CD4-positive, alpha-beta T cell (primary cell): ENCODE measurements at regions not wholly inside any gene's neighbourhood (a gene's known extent, or its start where the extent isn't known, plus 50 kb on each side); places are given as distances from the start of the nearest gene placed in this dataset.

Experiments used
- ATAC-seq: fragments of 200-7000 bp; cut with Tn5 transposase; one replicate; pipeline ENCODE4 v1.10.0; 2022; ENCODE audit warnings: mild to moderate bottlenecking; ENCODE audit not compliant: poor library complexity
- CTCF ChIA-PET: fragments of 350-600 bp; sonication (Branson Sonifier 250); formaldehyde crosslinking; loops from one replicate; lab custom pipeline; 2021; ENCODE audit warnings: antibody characterized with exemption, inconsistent platforms; lab: Charles Lee
- POLR2A ChIA-PET: fragments of 350-600 bp; sonication (Branson Sonifier 250); formaldehyde crosslinking; loops from one replicate; lab custom pipeline; 2021; ENCODE audit warnings: antibody characterized with exemption, inconsistent platforms; lab: Charles Lee
- DNase-seq, 14 experiments: peaks; one replicate each; pipeline ENCODE4 v3.0.0-alpha.2; 2013 to 2020; ENCODE audit warnings: mixed read lengths in 2 of 14
- H3K27ac ChIP-seq, 2 donors: one replicate each; pipeline versions ENCODE4 v1.5.1 to v1.7.0; 2013; ENCODE audit warnings: low read length in 2 of 2, low read depth in 1 of 2, mild to moderate bottlenecking in 1 of 2
- H3K27me3 ChIP-seq, 2 experiments: 1 replicate in 1 of 2; 2 replicates in 1 of 2; pipeline versions ENCODE4 v1.6.1 to v1.7.0; 2013; ENCODE audit warnings: low read length in 2 of 2, control low read depth in 1 of 2, mild to moderate bottlenecking in 1 of 2, moderate library complexity in 1 of 2; ENCODE audit not compliant: insufficient read depth in 2 of 2, control insufficient read depth in 1 of 2
- H3K36me3 ChIP-seq: one replicate; pipeline ENCODE4 v1.6.1; 2013; ENCODE audit warnings: low read length, control low read depth; ENCODE audit not compliant: insufficient read depth
- H3K4me1 ChIP-seq: one replicate; pipeline ENCODE4 v1.6.1; 2013; ENCODE audit warnings: low read length, control low read depth; ENCODE audit not compliant: insufficient read depth
- H3K4me3 ChIP-seq: one replicate; pipeline ENCODE4 v1.5.1; 2013; ENCODE audit warnings: mild to moderate bottlenecking, low read length, moderate library complexity
- H3K9me3 ChIP-seq, 2 experiments: 1 replicate in 1 of 2; 2 replicates in 1 of 2; pipeline versions ENCODE4 v1.6.1 to v1.7.0; 2013; ENCODE audit warnings: low read length in 2 of 2, mild to moderate bottlenecking in 2 of 2, control low read depth in 1 of 2, moderate library complexity in 1 of 2; ENCODE audit not compliant: control insufficient read depth in 1 of 2, insufficient read depth in 1 of 2
- H3K27ac Mint-ChIP-seq: one replicate; pipeline ENCODE4 v1.8.0; 2020; ENCODE audit warnings: mixed read lengths
- H3K27me3 Mint-ChIP-seq: one replicate; pipeline ENCODE4 v1.8.0; 2021; ENCODE audit warnings: mixed read lengths
- H3K36me3 Mint-ChIP-seq: one replicate; pipeline ENCODE4 v1.8.0; 2021; ENCODE audit warnings: low read depth, mixed read lengths
- H3K4me1 Mint-ChIP-seq: one replicate; pipeline ENCODE4 v1.8.0; 2021; ENCODE audit warnings: low read depth, mixed read lengths
- H3K4me3 Mint-ChIP-seq: one replicate; pipeline ENCODE4 v1.8.0; 2020; ENCODE audit warnings: mild to moderate bottlenecking, mixed read lengths
- H3K9me3 Mint-ChIP-seq: one replicate; pipeline ENCODE4 v1.8.0; 2020; ENCODE audit warnings: mixed read lengths
- CTCF ChIP-seq: fragments of 200-600 bp; IDR thresholded peaks from one replicate; pipeline ENCODE4 v1.8.0; 2022; ENCODE audit warnings: antibody characterized with exemption, mild to moderate bottlenecking
- intact Hi-C, 2 experiments: fragments of 100-400 bp; cut with DNase I in 1 of 2; cut with micrococcal nuclease in 1 of 2; formaldehyde crosslinking; loops; one replicate each; pipeline versions ENCODE4 v1.15.1 to v1.9.0; 2023 to 2025; cut with DNase I, micrococcal nuclease

GRCh38 chr7:1372671-1373379, 86.4 kb downstream of the MICALL2 start:
- Histone ChIP-seq H3K27me3 (peaks cover 30 to 31% of the 10 kb centered on the region in 2 experiments), H3K27ac (no peak overlapping the region), H3K4me3 (no peak overlapping the region), H3K9me3 (peaks cover 0 to 25% of the 10 kb centered on the region in 2 experiments), H3K4me1 (peaks cover 7% of the 10 kb centered on the region), H3K36me3 (no peaks in the 10 kb centered on the region)
- ChIA-PET POLR2A (no interaction called here), CTCF (no interaction called here)
- Mint-ChIP-seq H3K4me3 (no peak overlapping the region), H3K9me3 (no peaks in the 10 kb centered on the region), H3K36me3 (no peaks in the 10 kb centered on the region), H3K27ac (no peak overlapping the region), H3K4me1 (peaks cover under 1% of the 10 kb centered on the region), H3K27me3 (peaks cover 46% of the 10 kb centered on the region)
- intact Hi-C loops: no loop called here
- no peak for ATAC-seq
- TF ChIP-seq CTCF: no peak
- no peak for DNase-seq

GRCh38 chr7:1377111-1377909, 82.0 kb downstream of the MICALL2 start:
- intact Hi-C loops: no loop called here
- no peaks in the 10 kb centered on the region for H3K9me3 Mint-ChIP-seq
- no peaks in the 10 kb centered on the region for H3K4me1 Mint-ChIP-seq
- DNase-seq (no peak), ATAC-seq (no peak)
- peaks cover 11 to 17% of the 10 kb centered on the region in 2 experiments for H3K27me3 ChIP-seq
- H3K9me3 ChIP-seq: peaks cover 0 to 21% of the 10 kb centered on the region in 2 experiments
- no peaks in the 10 kb centered on the region for H3K36me3 ChIP-seq
- no peak overlapping the region for H3K27ac Mint-ChIP-seq
- no peak overlapping the region for H3K27ac ChIP-seq
- POLR2A ChIA-PET: no interaction called here
- CTCF ChIA-PET: no interaction called here
- no peak for TF ChIP-seq CTCF
- H3K27me3 Mint-ChIP-seq: peaks cover 25% of the 10 kb centered on the region
- H3K36me3 Mint-ChIP-seq: no peaks in the 10 kb centered on the region
- no peak overlapping the region for H3K4me3 ChIP-seq
- H3K4me1 ChIP-seq: no peaks in the 10 kb centered on the region
- H3K4me3 Mint-ChIP-seq: no peak overlapping the region

GRCh38 chr7:1378610-1379601, 80.4 kb downstream of the MICALL2 start:
- intact Hi-C loops: no loop called here
- no peaks in the 10 kb centered on the region for H3K36me3 ChIP-seq
- H3K9me3 Mint-ChIP-seq: no peaks in the 10 kb centered on the region
- ATAC-seq (no peak), DNase-seq (no peak)
- H3K27ac Mint-ChIP-seq: no peak overlapping the region
- H3K36me3 Mint-ChIP-seq: no peaks in the 10 kb centered on the region
- peaks cover 13% of the 10 kb centered on the region for H3K27me3 Mint-ChIP-seq
- peaks cover 0 to 37% of the 10 kb centered on the region in 2 experiments for H3K9me3 ChIP-seq
- H3K27ac ChIP-seq: no peak overlapping the region
- no peaks in the 10 kb centered on the region for H3K4me1 Mint-ChIP-seq
- peaks cover 18 to 21% of the 10 kb centered on the region in 2 experiments for H3K27me3 ChIP-seq
- CTCF ChIA-PET: no interaction called here
- POLR2A ChIA-PET: no interaction called here
- no peaks in the 10 kb centered on the region for H3K4me1 ChIP-seq
- no peak for TF ChIP-seq CTCF
- no peak overlapping the region for H3K4me3 ChIP-seq
- H3K4me3 Mint-ChIP-seq: no peak overlapping the region
